22Rv1 (cell line): ENCODE measurements at regions not wholly inside any gene's neighbourhood (a gene's known extent, or its start where the extent isn't known, plus 50 kb on each side); places are given as distances from the start of the nearest gene placed in this dataset.

Source experiments
- ZFX ChIP-seq: fragments of 450-650 bp; IDR thresholded peaks from 2 replicates; pipeline ENCODE4 v1.6.1; 2017; ENCODE audit warnings: antibody characterized with exemption, borderline replicate concordance
- TF ChIP-seq, protein P1 (sequence below): fragments of 450-650 bp; IDR thresholded peaks from 2 replicates; pipeline ENCODE4 v1.5.1; 2017; ENCODE audit warnings: mild to moderate bottlenecking

DNA sequence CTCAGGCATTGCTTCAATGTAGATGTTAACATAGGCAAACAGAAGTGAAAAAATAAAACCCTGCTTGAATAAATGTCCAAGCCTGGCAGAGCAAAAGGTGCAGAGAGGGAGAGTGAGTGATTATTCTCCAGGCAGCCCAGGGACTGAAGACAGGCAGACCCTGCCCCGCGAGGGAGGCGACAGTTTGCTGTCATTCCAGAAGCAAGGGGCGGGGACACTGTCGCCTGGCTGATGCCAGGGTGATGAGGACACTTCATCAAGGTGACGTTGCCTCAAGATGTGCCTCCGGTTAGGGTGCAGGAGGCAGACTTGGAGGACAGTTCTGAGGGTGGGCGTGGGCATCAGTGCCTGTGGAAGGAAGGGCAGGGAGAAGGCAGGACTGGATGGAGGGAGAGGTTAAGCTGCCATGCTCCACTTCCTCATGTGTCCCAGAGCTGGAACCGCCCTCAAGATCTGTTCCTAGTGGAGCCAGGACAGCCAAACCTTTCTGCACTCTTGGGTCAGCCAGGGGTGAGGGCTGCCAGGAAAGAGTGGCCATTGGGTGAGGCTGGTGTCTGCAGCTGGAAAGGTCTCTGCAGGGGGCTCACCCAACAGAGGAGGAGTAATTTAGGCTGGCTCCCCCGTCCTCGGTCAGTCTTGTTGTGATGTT is 560.5 kb upstream of the MKI67 start:
- TF ChIP-seq, protein P1, sequence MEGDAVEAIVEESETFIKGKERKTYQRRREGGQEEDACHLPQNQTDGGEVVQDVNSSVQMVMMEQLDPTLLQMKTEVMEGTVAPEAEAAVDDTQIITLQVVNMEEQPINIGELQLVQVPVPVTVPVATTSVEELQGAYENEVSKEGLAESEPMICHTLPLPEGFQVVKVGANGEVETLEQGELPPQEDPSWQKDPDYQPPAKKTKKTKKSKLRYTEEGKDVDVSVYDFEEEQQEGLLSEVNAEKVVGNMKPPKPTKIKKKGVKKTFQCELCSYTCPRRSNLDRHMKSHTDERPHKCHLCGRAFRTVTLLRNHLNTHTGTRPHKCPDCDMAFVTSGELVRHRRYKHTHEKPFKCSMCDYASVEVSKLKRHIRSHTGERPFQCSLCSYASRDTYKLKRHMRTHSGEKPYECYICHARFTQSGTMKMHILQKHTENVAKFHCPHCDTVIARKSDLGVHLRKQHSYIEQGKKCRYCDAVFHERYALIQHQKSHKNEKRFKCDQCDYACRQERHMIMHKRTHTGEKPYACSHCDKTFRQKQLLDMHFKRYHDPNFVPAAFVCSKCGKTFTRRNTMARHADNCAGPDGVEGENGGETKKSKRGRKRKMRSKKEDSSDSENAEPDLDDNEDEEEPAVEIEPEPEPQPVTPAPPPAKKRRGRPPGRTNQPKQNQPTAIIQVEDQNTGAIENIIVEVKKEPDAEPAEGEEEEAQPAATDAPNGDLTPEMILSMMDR = no peak
- no peak for TF ChIP-seq ZFX
